ENCODE measurements at regions not wholly inside any gene's neighbourhood (a gene's known extent, or its start where the extent isn't known, plus 50 kb on each side); places are given as distances from the start of the nearest gene placed in this dataset.
"Not testable (repeated sequence)": the region's sequence is repeated elsewhere in the genome, so short reads cannot be mapped to it uniquely, and the experiment has no call there.

DNA sequence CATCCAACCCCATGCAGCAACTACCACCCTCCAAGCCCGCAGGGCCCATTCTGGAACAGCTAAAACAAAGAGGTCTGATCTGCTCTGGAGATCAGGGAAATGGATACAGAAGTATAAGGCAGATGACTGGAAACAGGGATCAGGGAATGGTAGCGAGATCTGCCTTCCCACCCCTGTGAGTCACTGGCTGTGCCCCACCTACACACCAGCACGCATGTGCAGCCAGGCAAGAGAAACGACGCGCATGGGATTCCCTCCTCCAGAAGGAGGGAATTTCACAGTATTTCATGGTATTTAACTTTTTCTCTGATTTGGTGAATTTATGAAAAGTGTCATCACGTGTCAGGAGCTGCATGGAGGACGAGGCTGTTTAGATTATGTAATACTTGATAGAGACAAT, 116.7 kb downstream of the ARRDC4 start:
- TF ChIP-seq, protein P1, sequence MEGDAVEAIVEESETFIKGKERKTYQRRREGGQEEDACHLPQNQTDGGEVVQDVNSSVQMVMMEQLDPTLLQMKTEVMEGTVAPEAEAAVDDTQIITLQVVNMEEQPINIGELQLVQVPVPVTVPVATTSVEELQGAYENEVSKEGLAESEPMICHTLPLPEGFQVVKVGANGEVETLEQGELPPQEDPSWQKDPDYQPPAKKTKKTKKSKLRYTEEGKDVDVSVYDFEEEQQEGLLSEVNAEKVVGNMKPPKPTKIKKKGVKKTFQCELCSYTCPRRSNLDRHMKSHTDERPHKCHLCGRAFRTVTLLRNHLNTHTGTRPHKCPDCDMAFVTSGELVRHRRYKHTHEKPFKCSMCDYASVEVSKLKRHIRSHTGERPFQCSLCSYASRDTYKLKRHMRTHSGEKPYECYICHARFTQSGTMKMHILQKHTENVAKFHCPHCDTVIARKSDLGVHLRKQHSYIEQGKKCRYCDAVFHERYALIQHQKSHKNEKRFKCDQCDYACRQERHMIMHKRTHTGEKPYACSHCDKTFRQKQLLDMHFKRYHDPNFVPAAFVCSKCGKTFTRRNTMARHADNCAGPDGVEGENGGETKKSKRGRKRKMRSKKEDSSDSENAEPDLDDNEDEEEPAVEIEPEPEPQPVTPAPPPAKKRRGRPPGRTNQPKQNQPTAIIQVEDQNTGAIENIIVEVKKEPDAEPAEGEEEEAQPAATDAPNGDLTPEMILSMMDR (IDR thresholded peaks at IDR 0.05; ENCODE audit: unreplicated experiment in 3 of 3) = no peak
- peaks cover 23% of the 10 kb centered on the region for H3K4me1 Mint-ChIP-seq
- no peaks in the 10 kb centered on the region for H3K36me3 Mint-ChIP-seq (ENCODE audit: low read depth)
- no peak overlapping the region for H3K4me3 Mint-ChIP-seq
- H3K9me3 Mint-ChIP-seq = peaks cover 3% of the 10 kb centered on the region
- H3K27ac Mint-ChIP-seq = peak overlapping the region in 2 of 3 experiments; percentile 54 to 77
- H3K27me3 Mint-ChIP-seq (ENCODE audit: low read depth) = peaks cover 8% of the 10 kb centered on the region

DNA sequence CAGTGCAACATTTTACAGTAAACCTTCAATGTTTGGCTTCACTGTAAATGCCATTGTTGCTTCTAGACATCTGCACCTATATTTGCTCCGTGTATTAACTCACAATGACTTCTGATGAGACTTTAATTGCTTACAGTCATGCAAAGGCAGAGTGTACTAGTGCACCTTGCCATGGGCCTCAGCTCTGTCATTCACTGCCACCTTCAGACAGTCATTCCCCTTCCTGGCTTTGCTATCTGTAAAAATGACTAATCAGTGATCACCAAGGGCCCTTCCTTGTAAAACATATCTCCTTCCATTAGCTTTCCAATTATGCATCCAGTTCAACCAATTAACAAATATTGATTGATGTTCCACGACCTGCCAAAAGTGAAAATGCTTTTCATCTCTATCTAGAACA, 120.3 kb downstream of the ARRDC4 start:
- no peak overlapping the region for H3K27ac Mint-ChIP-seq
- H3K27me3 Mint-ChIP-seq (ENCODE audit: low read depth) = no peaks in the 10 kb centered on the region
- TF ChIP-seq, protein P1 (IDR thresholded peaks at IDR 0.05; ENCODE audit: unreplicated experiment in 3 of 3) = no peak
- H3K4me3 Mint-ChIP-seq = no peak overlapping the region
- H3K36me3 Mint-ChIP-seq (ENCODE audit: low read depth) = no peaks in the 10 kb centered on the region
- H3K9me3 Mint-ChIP-seq = no peaks in the 10 kb centered on the region
- H3K4me1 Mint-ChIP-seq = peaks cover 38% of the 10 kb centered on the region

DNA sequence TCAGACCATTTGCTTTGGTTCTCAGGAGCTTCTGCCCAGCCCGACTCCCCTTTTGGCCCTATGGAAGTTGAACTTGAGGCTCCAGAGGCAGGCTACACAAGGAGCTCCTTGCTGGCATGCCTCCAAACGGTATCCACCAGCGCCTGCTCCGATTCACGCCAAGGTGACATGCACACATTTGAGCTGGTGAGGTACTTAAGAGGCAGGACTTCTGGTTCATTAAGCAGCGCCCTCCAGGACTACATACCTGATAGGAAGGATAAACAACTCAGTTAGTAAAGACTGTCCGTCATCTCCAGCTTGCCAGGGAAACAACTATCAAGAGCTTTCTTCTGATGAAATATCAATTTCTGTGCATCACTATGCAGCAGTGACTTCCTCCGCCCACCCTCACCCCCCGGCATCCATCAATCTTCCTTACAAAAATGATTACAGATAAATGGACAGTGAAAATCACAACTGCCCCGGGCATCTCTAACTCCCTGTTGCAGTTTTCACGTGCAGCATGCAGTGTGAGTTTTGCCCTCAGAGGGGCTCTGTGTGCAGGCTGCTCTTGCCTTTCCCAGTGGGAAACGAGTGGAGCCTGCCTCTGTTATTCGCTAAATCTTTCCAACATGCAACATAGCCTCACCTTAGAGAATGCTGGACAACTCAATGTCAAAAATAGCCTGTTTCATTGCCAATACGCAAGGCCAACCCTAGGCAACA, 122.9 kb downstream of the ARRDC4 start:
- no peaks in the 10 kb centered on the region for H3K27me3 Mint-ChIP-seq (ENCODE audit: low read depth)
- H3K27ac Mint-ChIP-seq = no peak overlapping the region
- H3K36me3 Mint-ChIP-seq (ENCODE audit: low read depth) = peaks cover 7% of the 10 kb centered on the region
- H3K4me3 Mint-ChIP-seq = no peak overlapping the region
- TF ChIP-seq, protein P1 (IDR thresholded peaks at IDR 0.05; ENCODE audit: unreplicated experiment in 3 of 3) = peak in 1 of 3 experiments; percentile 16
- H3K9me3 Mint-ChIP-seq = peaks cover 11% of the 10 kb centered on the region
- peaks cover 17% of the 10 kb centered on the region for H3K4me1 Mint-ChIP-seq

DNA sequence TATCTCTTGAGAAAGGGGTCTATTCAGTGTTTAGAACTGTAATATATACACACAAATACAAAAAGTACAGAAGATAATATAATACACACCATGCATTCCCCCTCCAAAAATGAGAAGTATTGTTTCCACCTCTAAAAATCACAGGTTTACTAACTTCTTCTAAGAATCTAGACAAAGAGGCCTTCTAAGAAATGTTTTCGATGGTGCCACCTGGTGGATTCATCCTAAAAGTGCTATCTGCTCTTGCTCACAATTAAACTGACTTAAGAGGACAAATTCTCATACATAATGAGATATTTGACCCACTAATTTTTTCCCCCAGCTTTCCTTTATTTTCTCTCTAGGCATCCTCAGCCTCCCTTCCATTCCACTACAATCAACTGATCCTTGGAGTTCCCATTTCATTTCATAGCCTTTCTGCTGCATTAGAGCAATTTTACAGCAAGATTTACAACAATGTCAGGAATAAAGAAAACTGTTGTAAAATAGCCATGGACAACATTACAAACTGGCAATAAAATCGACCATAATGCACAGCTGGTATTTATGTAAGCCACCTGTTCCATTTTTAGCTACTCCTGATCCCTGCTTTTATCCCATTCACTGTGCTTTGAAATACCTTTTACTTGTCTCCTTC, 124.6 kb downstream of the ARRDC4 start:
- Mint-ChIP-seq H3K36me3 (ENCODE audit: low read depth) (peaks cover 7% of the 10 kb centered on the region), H3K4me1 (peaks cover 17% of the 10 kb centered on the region), H3K27ac (peak overlapping the region in 1 of 3 experiments; percentile 46), H3K4me3 (no peak overlapping the region), H3K27me3 (ENCODE audit: low read depth) (no peaks in the 10 kb centered on the region), H3K9me3 (peaks cover 11% of the 10 kb centered on the region)
- TF ChIP-seq, protein P1 (IDR thresholded peaks at IDR 0.05; ENCODE audit: unreplicated experiment in 3 of 3) = peak; percentile 56 to 75 (median 70)

DNA sequence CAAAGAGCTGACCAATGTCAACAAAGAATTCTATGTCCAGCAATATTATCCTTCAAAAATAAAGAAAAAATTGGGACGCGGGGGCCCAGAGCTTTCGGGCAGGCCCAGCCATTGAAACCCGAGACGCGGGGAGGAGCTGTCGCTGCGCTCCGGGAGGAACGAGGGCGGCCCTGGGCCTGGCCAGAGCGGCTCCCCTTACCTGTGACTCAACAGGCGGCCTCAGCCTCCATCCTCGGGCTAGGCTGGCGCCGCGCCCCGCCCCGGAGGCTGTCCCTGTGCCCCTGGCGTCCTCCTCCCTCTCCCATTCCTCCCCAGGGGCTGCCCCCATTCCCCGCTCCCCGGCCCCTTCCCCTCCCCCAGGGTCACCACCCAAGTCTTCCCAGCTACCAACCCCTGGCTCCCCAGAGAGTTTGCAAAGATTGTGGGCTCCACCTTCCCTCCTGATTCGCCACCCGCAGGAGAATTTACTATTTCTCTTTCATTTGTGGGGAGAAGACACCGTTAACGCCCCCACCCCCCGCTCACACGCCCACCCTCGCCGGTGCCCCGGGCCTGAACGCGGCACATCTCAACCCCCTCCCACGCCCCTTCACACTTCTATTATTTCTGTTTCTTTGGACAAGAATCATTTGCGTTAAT, 127.9 kb downstream of the ARRDC4 start:
- not testable (repeated sequence) for H3K27ac Mint-ChIP-seq; H3K27me3 Mint-ChIP-seq (ENCODE audit: low read depth); H3K4me1 Mint-ChIP-seq; H3K36me3 Mint-ChIP-seq (ENCODE audit: low read depth); H3K4me3 Mint-ChIP-seq
- peaks cover 17% of the 10 kb centered on the region for H3K9me3 Mint-ChIP-seq

DNA sequence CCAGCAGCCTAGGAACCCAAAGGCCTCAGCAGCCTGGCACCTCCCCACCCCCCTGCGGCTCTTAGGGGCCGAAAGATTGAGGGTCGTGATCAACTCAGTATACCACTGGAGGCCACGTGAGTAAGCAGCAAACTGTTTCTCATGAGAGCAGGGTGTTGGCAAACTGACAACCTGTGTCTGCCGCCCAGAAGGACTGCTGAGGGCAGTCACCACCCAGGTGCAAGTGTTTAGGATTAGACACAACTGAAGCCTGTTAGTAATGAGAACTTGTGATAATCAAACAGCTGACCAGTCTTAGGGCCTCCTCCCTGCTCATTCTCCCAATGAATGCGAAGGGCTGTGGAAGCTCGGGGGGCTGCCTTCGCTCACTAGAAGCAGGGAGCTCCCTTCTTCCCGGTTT, 128.8 kb downstream of the ARRDC4 start:
- not testable (repeated sequence) for H3K27me3 Mint-ChIP-seq (ENCODE audit: low read depth); H3K27ac Mint-ChIP-seq; H3K4me1 Mint-ChIP-seq; H3K36me3 Mint-ChIP-seq (ENCODE audit: low read depth); H3K4me3 Mint-ChIP-seq
- H3K9me3 Mint-ChIP-seq = peaks cover 19% of the 10 kb centered on the region

DNA sequence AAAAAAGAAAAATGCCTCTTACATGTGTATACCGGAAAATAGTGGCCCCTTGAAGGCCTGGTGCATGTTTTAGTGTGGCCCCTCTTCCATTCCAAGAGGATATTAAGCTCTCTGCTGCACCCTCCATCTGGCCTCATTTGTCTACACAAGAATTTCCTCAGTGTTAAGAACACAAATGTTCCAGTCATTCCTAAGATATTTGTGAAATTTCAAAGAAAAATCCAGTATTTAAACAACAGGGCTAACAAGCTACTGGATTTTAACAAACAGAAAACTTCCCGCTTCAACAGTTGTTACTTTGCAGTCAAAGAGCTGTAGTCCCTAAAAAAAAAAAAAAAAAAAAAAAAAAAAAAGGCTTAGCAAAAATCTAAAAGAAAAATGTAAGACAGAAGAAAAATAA, 137.5 kb downstream of the ARRDC4 start:
- H3K9me3 Mint-ChIP-seq; H3K27me3 Mint-ChIP-seq (ENCODE audit: low read depth); H3K36me3 Mint-ChIP-seq (ENCODE audit: low read depth); H3K27ac Mint-ChIP-seq; H3K4me3 Mint-ChIP-seq: not testable (repeated sequence)
- peaks cover 11% of the 10 kb centered on the region for H3K4me1 Mint-ChIP-seq

DNA sequence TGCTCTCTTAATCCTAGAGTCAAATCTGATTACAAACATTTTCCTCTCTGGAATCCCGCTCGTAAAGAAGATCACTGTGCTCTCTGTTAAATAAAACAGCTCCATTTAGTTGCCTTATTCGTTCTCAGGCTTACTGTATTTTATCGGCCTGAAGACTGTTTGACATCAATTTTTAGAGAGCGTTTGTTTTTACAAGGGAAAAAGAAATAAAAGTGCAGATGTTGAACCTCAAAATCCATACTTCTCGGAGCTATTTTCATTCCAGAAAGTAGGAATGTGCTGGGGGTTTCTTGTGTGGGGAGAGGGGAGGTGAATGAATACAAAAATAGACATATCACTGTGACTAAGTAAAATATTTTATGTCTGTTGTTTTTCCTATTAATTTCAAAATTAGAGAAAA, 140.1 kb downstream of the ARRDC4 start:
- Mint-ChIP-seq H3K4me1 (peaks cover 11% of the 10 kb centered on the region), H3K27ac (peak overlapping the region in 2 of 3 experiments; percentile 3 to 17)
- H3K4me3 Mint-ChIP-seq; H3K27me3 Mint-ChIP-seq (ENCODE audit: low read depth); H3K9me3 Mint-ChIP-seq; H3K36me3 Mint-ChIP-seq (ENCODE audit: low read depth): not testable (repeated sequence)

Measured in nephron (organoid).